ENCODE measurements at regions not wholly inside any gene's neighbourhood (a gene's known extent, or its start where the extent isn't known, plus 50 kb on each side); places are given as distances from the start of the nearest gene placed in this dataset.

DNA sequence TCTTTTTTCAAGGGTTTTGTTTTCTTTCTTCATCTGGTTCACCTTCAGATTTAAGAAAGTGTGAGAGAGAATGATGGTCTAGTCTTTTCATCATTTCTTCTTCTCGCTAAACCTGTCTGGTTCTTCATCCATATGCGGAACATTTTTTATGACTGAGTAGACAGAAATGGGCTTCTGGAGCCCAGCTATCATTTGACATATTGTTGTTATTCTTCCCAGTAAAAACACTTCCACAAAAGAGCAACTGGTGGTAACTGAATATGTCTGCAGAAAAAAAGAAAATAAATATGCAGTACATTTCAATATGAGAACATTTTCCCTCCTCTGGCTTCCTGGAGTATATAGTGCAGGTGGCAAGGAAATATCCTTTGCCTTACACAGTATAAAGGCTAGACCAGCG is 209.5 kb downstream of the JCAD start:
- DNase-seq: no peak

- no peak for DNase-seq
Measured at GRCh38 chr10:29849126-29849833, 210.1 kb downstream of the JCAD start.

DNA sequence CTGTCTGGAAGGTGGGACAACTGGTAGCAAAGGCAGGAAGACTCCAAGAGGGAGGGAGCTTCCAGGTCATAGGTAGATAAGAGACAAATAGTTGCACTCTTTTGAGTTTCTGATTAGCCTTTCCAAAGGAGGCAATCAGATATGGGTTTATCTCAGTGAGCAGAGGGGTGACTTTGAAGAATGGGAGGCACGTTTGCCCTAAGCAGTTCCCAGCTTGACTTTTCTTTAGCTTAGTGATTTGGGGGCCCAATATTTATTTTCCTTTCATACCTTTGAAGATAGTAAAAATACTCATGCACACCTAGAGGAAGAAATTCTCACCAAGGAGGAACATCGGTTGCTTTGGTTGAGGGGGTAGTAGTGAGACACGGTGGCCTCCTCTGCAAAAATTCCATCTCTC is 212.1 kb upstream of the SVIL start:
- no peak for DNase-seq

GRCh38 chr10:29845166-29845565 is 210.4 kb upstream of the SVIL start:
- no peak for DNase-seq

DNA sequence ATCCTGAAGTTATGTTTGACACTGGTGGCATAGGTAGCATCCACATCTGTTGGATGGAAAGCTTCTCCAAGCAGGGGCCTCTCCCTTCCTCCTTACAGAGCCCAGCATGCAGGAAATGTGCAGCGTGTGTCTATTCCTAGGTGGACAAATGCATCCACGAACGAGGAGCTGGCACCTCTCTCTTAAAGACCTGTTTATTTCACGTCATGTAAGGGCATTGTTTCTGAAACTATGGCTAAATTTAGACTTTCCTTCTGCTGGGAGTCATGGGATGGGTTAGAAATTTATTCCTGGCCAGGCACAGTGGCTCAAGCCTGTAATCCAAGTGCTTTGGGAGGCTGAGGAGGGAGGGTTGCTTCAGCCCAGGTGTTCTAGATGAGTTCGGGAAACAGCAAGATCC is 208.4 kb upstream of the SVIL start:
- no peak for DNase-seq

GRCh38 chr10:29841724-29842649 is 207.2 kb upstream of the SVIL start:
- DNase-seq: no peak

- peak; percentile 9 for DNase-seq
Measured at GRCh38 chr10:29840516-29841276, 205.9 kb upstream of the SVIL start.

- DNase-seq: no peak
Measured at GRCh38 chr10:29839826-29840515, 205.2 kb upstream of the SVIL start.

DNA sequence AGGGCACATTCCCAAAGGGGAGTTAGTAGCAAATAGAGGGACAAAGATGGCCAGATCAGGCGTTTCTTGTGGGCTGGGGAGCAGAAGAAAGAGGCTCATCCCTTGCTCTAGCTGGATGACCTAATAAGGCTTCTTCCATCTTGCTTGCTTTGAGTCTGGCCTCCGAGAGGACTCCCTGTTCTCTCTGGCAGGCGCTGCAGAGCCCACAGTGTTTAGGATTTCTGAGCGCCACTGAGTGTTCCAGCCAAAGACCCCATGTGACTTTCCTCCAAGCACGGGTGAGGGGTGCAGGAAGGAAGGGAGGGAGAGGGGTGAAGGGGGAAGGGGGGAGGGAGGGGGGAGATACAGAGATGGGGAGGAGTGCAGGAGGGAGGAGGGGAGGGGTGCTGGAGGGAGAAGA is 203.8 kb upstream of the SVIL start:
- no peak for DNase-seq

DNA sequence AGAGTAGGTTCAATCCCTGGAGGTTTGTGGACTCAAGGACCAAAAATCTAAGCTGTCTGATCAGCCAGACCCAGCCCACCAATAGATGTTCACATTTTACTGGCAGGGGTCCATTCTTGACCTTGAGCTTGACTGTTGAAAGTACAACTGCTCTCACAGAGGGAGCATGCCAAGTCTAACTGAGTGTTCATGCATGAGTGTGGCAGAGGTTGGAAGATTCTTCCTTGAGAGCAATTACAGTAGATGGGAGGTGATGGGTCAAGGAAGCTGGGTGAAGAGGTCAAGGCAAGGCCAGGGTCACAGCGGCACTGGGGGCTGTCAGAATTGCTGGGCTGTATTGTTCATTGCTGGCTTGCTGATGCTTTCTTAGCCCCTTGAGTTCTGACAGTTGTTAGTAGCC is 202.8 kb upstream of the SVIL start:
- no peak for DNase-seq

DNA sequence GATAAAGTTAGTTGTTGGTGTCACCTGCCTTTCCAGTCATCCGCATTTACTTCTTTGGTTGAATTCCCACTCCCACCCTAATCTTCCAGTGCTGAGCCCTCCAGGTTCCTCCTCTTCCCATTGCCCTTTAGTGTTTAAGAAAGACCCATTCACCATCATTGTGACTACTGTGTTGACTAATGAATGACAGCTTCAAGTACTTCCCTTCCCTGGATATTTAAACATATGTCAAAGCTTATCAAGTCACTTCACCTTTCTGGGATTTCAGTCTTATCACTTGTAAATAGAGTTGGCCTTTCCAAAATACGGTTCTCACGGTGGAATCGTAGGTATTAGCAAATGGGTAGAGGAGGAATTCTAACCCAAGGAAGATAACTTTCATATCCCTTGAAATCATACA is 201.6 kb upstream of the SVIL start:
- DNase-seq: no peak

GRCh38 chr10:29835055-29835454 is 200.3 kb upstream of the SVIL start:
- DNase-seq: no peak

GRCh38 chr10:29830531-29831512 is 196.1 kb upstream of the SVIL start:
- no peak for DNase-seq

- no peak for DNase-seq
Measured at GRCh38 chr10:29829776-29830175, 195.0 kb upstream of the SVIL start.

GRCh38 chr10:29828956-29829355 is 194.2 kb upstream of the SVIL start:
- DNase-seq: no peak

- no peak for DNase-seq
Measured at GRCh38 chr10:29828440-29828894, 193.7 kb upstream of the SVIL start.

DNA sequence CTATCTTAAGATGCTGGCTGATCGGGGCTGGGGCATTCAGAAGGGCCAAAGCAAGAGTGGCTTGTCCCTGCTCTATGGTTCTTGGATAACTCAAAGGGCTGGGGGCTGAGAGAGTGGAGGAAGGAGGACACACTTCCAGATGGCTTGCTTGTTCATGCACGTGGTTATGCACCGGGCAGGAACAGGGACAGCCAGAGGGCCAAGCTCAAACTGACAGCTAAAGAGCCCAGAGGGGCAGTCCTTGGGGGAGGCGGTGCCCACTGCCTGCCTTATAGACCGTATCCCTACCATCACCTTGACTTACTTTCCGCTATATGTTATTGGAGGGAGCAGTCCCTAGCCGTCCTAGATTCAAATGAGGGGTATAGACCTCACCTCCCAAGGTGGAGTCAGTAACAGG is 192.7 kb upstream of the SVIL start:
- DNase-seq: no peak

GRCh38 chr10:29826801-29827450 is 192.2 kb upstream of the SVIL start:
- no peak for DNase-seq

DNA sequence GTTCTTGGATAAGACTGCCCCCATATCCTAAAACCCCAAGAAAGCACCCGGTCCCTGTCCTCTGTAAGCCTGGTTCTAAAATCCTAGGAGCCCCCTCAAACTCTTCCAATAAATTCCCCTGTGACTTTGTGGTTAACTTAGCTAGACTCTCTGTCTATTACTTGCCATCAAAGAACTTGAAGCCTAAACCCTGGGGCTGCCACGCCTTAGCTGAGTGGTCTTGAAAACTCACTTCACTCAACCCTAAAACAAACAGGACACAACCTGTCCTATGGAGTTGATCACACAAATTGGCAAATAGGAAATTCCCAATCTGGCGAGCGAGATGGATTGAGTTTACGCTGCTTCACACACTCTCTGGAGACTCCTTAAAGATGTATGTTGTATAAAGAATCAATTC is 191.4 kb upstream of the SVIL start:
- no peak for DNase-seq

DNA sequence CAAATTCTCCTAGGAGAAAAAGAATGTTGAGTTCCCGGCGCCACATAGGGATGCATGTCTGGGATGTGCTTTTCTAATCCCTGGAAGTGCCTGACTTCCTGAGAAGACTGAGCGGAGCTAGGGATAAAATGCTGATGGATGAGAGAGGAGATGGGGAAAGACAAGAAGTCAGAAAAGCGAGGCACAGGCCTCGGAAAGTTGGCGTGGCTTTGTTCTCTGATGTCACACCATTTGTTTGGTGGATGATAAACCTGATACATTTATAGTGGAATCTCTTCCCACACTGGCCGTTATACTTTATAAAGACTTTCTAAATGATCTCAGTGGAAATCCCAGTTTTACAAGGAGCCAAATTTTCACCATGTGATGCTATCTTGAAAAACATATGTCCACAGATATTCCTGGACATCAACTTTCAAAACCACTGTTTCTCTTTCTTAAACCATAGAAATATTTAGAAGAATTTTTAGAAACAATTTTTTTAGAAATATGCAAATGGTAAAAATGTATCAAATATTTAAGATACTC is 188.8 kb upstream of the SVIL start:
- no peak for DNase-seq

Measured in DMS79 (cell line).